ENCODE measurements at regions not wholly inside any gene's neighbourhood (a gene's known extent, or its start where the extent isn't known, plus 50 kb on each side); places are given as distances from the start of the nearest gene placed in this dataset.

- H3K36me3 ChIP-seq (ENCODE audit: low read depth): no peaks in the 10 kb centered on the region
- ATAC-seq (ENCODE audit: low read depth) (no peak), DNase-seq (ENCODE audit: low spot score) (no peak)
- TF ChIP-seq, protein P1, sequence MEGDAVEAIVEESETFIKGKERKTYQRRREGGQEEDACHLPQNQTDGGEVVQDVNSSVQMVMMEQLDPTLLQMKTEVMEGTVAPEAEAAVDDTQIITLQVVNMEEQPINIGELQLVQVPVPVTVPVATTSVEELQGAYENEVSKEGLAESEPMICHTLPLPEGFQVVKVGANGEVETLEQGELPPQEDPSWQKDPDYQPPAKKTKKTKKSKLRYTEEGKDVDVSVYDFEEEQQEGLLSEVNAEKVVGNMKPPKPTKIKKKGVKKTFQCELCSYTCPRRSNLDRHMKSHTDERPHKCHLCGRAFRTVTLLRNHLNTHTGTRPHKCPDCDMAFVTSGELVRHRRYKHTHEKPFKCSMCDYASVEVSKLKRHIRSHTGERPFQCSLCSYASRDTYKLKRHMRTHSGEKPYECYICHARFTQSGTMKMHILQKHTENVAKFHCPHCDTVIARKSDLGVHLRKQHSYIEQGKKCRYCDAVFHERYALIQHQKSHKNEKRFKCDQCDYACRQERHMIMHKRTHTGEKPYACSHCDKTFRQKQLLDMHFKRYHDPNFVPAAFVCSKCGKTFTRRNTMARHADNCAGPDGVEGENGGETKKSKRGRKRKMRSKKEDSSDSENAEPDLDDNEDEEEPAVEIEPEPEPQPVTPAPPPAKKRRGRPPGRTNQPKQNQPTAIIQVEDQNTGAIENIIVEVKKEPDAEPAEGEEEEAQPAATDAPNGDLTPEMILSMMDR (IDR thresholded peaks at IDR 0.05; ENCODE audit: poor library complexity, severe bottlenecking): no peak
- peaks cover 12% of the 10 kb centered on the region for H3K4me1 ChIP-seq (ENCODE audit: insufficient read depth, poor library complexity, severe bottlenecking)
- H3K27ac ChIP-seq (ENCODE audit: poor library complexity, severe bottlenecking): no peak overlapping the region
- H3K27me3 ChIP-seq (ENCODE audit: insufficient read depth, poor library complexity, severe bottlenecking): no peaks in the 10 kb centered on the region
- H3K4me3 ChIP-seq (ENCODE audit: severe bottlenecking): no peak overlapping the region
- no peaks in the 10 kb centered on the region for H3K9me3 ChIP-seq (ENCODE audit: severe bottlenecking)
Observed at GRCh38 chr10:62996516-62996915, 136.6 kb upstream of the NRBF2 start.

DNA sequence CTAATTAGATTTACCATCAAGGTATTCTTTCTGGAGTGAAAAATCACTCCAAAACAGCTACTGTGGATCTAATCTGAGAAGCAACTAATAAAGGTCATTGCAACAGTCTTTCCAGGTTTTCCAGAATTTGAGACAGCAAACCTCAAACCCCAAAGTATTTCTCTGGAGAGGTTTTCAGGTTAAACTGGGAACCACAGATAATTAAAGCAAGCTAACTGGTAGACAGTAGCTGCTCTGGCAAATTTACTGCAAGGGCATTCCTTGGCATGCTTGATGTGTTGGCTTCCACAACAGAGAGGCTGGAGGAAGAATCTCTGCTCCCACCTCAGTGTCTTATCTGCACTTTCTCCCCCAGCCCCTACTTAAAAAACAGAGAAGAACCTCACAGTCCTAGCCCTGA is 140.0 kb upstream of the NRBF2 start:
- TF ChIP-seq, protein P1 (IDR thresholded peaks at IDR 0.05; ENCODE audit: poor library complexity, severe bottlenecking): no peak
- Histone ChIP-seq H3K36me3 (ENCODE audit: low read depth) (no peaks in the 10 kb centered on the region), H3K4me3 (ENCODE audit: severe bottlenecking) (no peak overlapping the region), H3K27me3 (ENCODE audit: insufficient read depth, poor library complexity, severe bottlenecking) (no peaks in the 10 kb centered on the region), H3K9me3 (ENCODE audit: severe bottlenecking) (no peaks in the 10 kb centered on the region), H3K4me1 (ENCODE audit: insufficient read depth, poor library complexity, severe bottlenecking) (peaks cover 12% of the 10 kb centered on the region), H3K27ac (ENCODE audit: poor library complexity, severe bottlenecking) (no peak overlapping the region)
- no peak for DNase-seq (ENCODE audit: low spot score)
- ATAC-seq (ENCODE audit: low read depth): no peak

DNA sequence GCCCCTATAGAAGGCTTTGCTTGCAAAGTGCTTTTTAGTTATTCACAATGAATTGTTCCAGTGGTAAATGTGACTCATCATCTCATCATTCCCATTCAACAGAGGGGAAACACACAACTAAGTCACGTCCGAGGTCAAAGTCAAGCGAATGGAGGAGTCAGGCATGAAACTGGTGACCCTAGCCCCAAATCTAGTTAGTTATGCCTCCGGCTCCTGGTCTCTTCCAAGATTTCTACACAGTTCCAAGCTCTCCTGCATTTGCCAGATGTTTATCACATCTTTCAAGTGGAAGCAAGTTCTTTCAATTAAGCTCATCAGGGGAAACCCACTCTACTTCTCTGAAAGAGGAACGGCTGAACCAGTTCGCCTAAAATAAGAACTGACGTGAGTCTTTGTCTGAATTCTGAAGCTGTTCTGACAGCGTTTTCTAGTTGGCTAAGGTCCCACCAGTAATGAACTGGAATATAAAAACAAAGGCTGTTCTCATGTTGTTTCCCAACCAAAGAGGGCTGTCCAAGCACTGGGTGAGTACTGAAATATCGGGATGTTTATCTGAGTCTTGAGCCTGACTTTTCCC is 140.9 kb upstream of the NRBF2 start:
- peak overlapping the region; percentile 20 for H3K27ac ChIP-seq (ENCODE audit: poor library complexity, severe bottlenecking)
- DNase-seq (ENCODE audit: low spot score) (no peak), ATAC-seq (ENCODE audit: low read depth) (peak; percentile 33; the same call in 2 of the 3 replicates)

GRCh38 chr10:62990126-62990525 is 143.0 kb upstream of the NRBF2 start:
- H3K4me3 ChIP-seq (ENCODE audit: severe bottlenecking): no peak overlapping the region
- TF ChIP-seq, protein P1 (IDR thresholded peaks at IDR 0.05; ENCODE audit: poor library complexity, severe bottlenecking): no peak
- peaks cover 6% of the 10 kb centered on the region for H3K4me1 ChIP-seq (ENCODE audit: insufficient read depth, poor library complexity, severe bottlenecking)
- H3K27ac ChIP-seq (ENCODE audit: poor library complexity, severe bottlenecking): no peak overlapping the region
- no peaks in the 10 kb centered on the region for H3K9me3 ChIP-seq (ENCODE audit: severe bottlenecking)
- no peaks in the 10 kb centered on the region for H3K36me3 ChIP-seq (ENCODE audit: low read depth)
- ATAC-seq (ENCODE audit: low read depth): no peak
- no peak for DNase-seq (ENCODE audit: low spot score)
- H3K27me3 ChIP-seq (ENCODE audit: insufficient read depth, poor library complexity, severe bottlenecking): no peaks in the 10 kb centered on the region

More for the DNA sequence above, 140.9 kb upstream of the NRBF2 start:
- no peaks in the 10 kb centered on the region for H3K9me3 ChIP-seq (ENCODE audit: severe bottlenecking)
- TF ChIP-seq, protein P1 (IDR thresholded peaks at IDR 0.05; ENCODE audit: poor library complexity, severe bottlenecking): no peak
- no peaks in the 10 kb centered on the region for H3K36me3 ChIP-seq (ENCODE audit: low read depth)
- no peak overlapping the region for H3K4me3 ChIP-seq (ENCODE audit: severe bottlenecking)
- H3K27me3 ChIP-seq (ENCODE audit: insufficient read depth, poor library complexity, severe bottlenecking): no peaks in the 10 kb centered on the region
- peaks cover 12% of the 10 kb centered on the region for H3K4me1 ChIP-seq (ENCODE audit: insufficient read depth, poor library complexity, severe bottlenecking)

DNA sequence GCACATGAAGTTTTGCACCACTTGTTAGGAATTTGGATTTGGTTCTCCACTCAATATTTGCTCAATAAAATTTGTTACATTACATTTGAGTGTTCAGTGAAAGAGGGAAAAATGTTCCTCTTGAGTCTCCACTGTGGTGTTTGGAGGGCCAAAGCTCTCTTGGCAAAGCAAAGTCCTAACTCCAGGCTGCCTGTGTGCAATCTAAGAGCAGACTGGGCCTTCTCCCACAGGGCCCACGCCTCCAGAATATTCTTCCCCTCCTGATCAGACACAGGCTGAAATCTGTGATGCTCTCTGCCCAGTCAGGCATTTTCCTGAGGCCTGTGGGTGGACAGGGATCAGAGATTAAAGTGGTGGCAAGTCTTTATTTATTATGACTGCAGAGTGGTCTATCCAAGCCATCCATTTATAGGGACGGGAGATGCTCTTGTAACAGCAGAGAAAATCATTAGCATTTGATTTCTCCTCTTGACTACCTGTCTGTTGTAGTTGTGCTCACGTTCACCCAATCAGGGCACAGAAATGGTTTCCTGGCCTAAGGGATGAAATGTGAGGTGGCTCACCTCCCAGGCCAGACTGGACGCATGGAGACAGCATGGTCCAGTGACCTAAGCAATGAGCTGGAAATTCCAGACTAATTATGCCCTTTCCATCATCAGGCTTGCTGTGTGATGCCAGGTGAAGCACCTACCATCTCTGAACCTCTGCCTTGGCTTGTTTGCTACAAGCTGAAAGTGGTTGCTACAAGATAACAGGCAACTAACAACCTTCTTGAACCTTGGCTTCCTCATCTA is 147.1 kb upstream of the NRBF2 start:
- Histone ChIP-seq H3K9me3 (ENCODE audit: severe bottlenecking) (no peaks in the 10 kb centered on the region), H3K4me3 (ENCODE audit: severe bottlenecking) (no peak overlapping the region), H3K27ac (ENCODE audit: poor library complexity, severe bottlenecking) (no peak overlapping the region), H3K27me3 (ENCODE audit: insufficient read depth, poor library complexity, severe bottlenecking) (no peaks in the 10 kb centered on the region), H3K4me1 (ENCODE audit: insufficient read depth, poor library complexity, severe bottlenecking) (no peaks in the 10 kb centered on the region), H3K36me3 (ENCODE audit: low read depth) (no peaks in the 10 kb centered on the region)
- ATAC-seq (ENCODE audit: low read depth) (no peak), DNase-seq (ENCODE audit: low spot score) (no peak)
- TF ChIP-seq, protein P1 (IDR thresholded peaks at IDR 0.05; ENCODE audit: poor library complexity, severe bottlenecking): no peak

Data from RWPE2 (cell line).